PC-3 (cell line): ENCODE measurements at regions not wholly inside any gene's neighbourhood (a gene's known extent, or its start where the extent isn't known, plus 50 kb on each side); places are given as distances from the start of the nearest gene placed in this dataset.

ENCODE experiments used
- EZH2 ChIP-seq: fragments of 300-600 bp; sonication (generic); IDR thresholded peaks from one replicate; pipeline ENCODE4 v1.6.1; 2017; ENCODE audit warnings: antibody characterized with exemption, mild to moderate bottlenecking, low read length; ENCODE audit not compliant: unreplicated experiment
- EZH2phosphoT487 ChIP-seq: fragments of 300-600 bp; sonication (generic); IDR thresholded peaks from 2 replicates; pipeline ENCODE4 v1.6.1; 2018; ENCODE audit warnings: mild to moderate bottlenecking, antibody characterized with exemption, low read length, borderline replicate concordance
- TF ChIP-seq, protein P1 (sequence below): fragments of 300-600 bp; sonication (generic); conservative IDR thresholded peaks from 2 replicates; pipeline ENCODE4 v1.5.1; 2017; ENCODE audit warnings: antibody characterized with exemption, low read depth, mild to moderate bottlenecking, low read length

DNA sequence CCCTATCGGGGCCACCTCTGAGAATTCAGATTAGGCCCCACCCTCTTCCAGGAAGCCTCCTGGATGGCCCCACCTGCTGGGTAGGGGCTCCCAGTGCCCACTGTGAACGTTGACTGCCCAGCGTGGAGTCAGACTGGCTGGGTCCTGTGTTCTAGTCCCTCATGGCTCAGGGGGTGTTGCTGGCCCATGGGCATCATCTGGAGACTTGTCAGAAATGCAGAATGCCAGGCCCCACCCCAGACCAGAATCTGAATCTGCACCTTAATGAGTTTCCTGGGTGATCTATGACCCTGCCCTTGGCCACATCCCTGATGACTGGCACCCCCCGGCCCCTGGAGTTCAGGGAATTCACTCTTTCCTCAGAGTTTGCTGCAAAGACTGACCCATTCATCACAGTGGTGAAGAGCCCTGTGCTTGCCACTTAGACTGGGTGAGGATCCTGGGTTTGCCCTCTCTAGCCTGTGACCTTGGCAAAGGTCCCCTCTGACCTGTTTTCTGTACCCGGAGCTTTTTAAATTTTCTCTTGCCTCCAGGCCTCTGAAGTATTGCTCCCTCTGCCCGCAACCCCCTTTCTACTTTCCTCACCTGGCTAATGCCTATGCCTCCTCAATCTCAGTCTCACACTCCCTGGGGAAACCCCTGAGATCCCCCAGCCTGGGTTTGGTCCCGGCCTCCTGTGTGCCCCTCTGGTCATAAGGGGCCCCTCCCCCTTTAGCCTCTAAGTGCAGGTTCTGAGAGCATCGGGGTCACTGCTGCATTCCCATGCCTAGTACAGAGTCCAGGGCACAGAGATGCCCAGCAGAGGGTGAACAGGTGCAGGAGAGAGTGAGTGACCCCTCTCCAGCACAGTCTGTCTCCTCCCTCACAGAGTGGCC is 184.2 kb downstream of the MATN1 start:
- TF ChIP-seq, protein P1, sequence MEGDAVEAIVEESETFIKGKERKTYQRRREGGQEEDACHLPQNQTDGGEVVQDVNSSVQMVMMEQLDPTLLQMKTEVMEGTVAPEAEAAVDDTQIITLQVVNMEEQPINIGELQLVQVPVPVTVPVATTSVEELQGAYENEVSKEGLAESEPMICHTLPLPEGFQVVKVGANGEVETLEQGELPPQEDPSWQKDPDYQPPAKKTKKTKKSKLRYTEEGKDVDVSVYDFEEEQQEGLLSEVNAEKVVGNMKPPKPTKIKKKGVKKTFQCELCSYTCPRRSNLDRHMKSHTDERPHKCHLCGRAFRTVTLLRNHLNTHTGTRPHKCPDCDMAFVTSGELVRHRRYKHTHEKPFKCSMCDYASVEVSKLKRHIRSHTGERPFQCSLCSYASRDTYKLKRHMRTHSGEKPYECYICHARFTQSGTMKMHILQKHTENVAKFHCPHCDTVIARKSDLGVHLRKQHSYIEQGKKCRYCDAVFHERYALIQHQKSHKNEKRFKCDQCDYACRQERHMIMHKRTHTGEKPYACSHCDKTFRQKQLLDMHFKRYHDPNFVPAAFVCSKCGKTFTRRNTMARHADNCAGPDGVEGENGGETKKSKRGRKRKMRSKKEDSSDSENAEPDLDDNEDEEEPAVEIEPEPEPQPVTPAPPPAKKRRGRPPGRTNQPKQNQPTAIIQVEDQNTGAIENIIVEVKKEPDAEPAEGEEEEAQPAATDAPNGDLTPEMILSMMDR: no peak
- no peak for TF ChIP-seq EZH2phosphoT487
- no peak for TF ChIP-seq EZH2
